ENCODE measurements at regions not wholly inside any gene's neighbourhood (a gene's known extent, or its start where the extent isn't known, plus 50 kb on each side); places are given as distances from the start of the nearest gene placed in this dataset.
"Not testable (repeated sequence)": the region's sequence is repeated elsewhere in the genome, so short reads cannot be mapped to it uniquely, and the experiment has no call there.

- DNase-seq, result no peak
These were observed 171.0 kb downstream of the HSD17B3 start for GRCh38 chr9:96130970-96131369.

GRCh38 chr9:96129747-96130146 is 172.2 kb downstream of the HSD17B3 start:
- no peak for DNase-seq

GRCh38 chr9:96128880-96129279 is 173.1 kb downstream of the HSD17B3 start:
- no peak for DNase-seq

- DNase-seq, result no peak
These were observed 175.6 kb downstream of the HSD17B3 start for GRCh38 chr9:96126321-96126881.

GRCh38 chr9:96125624-96126023 is 176.4 kb downstream of the HSD17B3 start:
- no peak for DNase-seq

- DNase-seq, result no peak
These were observed 179.2 kb downstream of the HSD17B3 start for GRCh38 chr9:96122751-96123150.

GRCh38 chr9:96122282-96122681 is 179.7 kb downstream of the HSD17B3 start:
- no peak for DNase-seq

GRCh38 chr9:96121136-96121535 is 180.8 kb downstream of the HSD17B3 start:
- no peak for DNase-seq

- no peak for DNase-seq
These were observed 184.4 kb downstream of the HSD17B3 start for GRCh38 chr9:96117398-96118080.

GRCh38 chr9:96116275-96117064 is 185.5 kb downstream of the HSD17B3 start:
- no peak for DNase-seq

- no peak for DNase-seq
These were observed 186.1 kb downstream of the HSD17B3 start for GRCh38 chr9:96115836-96116235.

- DNase-seq, result no peak
These were observed 188.9 kb downstream of the HSD17B3 start for GRCh38 chr9:96113032-96113431.

- DNase-seq, result no peak
These were observed 192.2 kb downstream of the HSD17B3 start for GRCh38 chr9:96109680-96110351.

GRCh38 chr9:96108691-96109380 is 193.1 kb downstream of the HSD17B3 start:
- DNase-seq, result no peak

GRCh38 chr9:96107436-96107835 is 194.5 kb downstream of the HSD17B3 start:
- no peak for DNase-seq

- no peak for DNase-seq
These were observed 201.3 kb downstream of the HSD17B3 start for GRCh38 chr9:96100385-96101300.

- not testable (repeated sequence) for DNase-seq
These were observed 211.3 kb downstream of the HSD17B3 start for GRCh38 chr9:96090630-96091029.

GRCh38 chr9:96089452-96090085 is 212.4 kb downstream of the HSD17B3 start:
- no peak for DNase-seq

- DNase-seq, result no peak
These were observed 213.0 kb downstream of the ERCC6L2 start for GRCh38 chr9:96088510-96088909.

- no peak for DNase-seq
These were observed 212.3 kb downstream of the ERCC6L2 start for GRCh38 chr9:96087669-96088299.
